ENCODE measurements at regions not wholly inside any gene's neighbourhood (a gene's known extent, or its start where the extent isn't known, plus 50 kb on each side); places are given as distances from the start of the nearest gene placed in this dataset.
"Not testable (repeated sequence)": the region's sequence is repeated elsewhere in the genome, so short reads cannot be mapped to it uniquely, and the experiment has no call there.

- TF ChIP-seq CTCF (IDR thresholded peaks at IDR 0.05; ENCODE audit: control extremely low read depth in 1 of 3, insufficient read depth in 1 of 3, low read depth in 1 of 3, low read length in 3 of 3) (no peak), EZH2 (IDR thresholded peaks at IDR 0.05; ENCODE audit: low read depth, low read length, severe bottlenecking) (no peak), SP1 (IDR thresholded peaks at IDR 0.05; ENCODE audit: low read depth, low read length) (no peak), JUN (IDR thresholded peaks at IDR 0.05; ENCODE audit: low read depth, low read length) (no peak), CHD2 (IDR thresholded peaks at IDR 0.05; ENCODE audit: low read length) (no peak)
Measured at GRCh38 chr18:40283560-40283959, 1671.5 kb upstream of the PIK3C3 start (continued).

GRCh38 chr18:40281356-40281755 is 1673.7 kb upstream of the PIK3C3 start:
- H2BK20ac ChIP-seq (ENCODE audit: low read length); H2BK5ac ChIP-seq (ENCODE audit: low read depth, low read length); H3K56ac ChIP-seq (replicated peaks; ENCODE audit: insufficient read length, low read depth, low read length); DNase-seq (ENCODE audit: low read depth in 1 of 2, low spot score in 2 of 2); H2AFZ ChIP-seq (ENCODE audit: low read length); H3K79me2 ChIP-seq (ENCODE audit: control insufficient read depth in 1 of 2, insufficient read depth in 2 of 2, low read length in 2 of 2); H4K8ac ChIP-seq (ENCODE audit: extremely low read depth, insufficient read depth, low read length); H4K20me1 ChIP-seq (replicated peaks in 1 of 2; ENCODE audit: control insufficient read depth in 1 of 2, insufficient read depth in 2 of 2, low read length in 2 of 2); H2BK120ac ChIP-seq (replicated peaks; ENCODE audit: low read depth, low read length); H3K4me3 ChIP-seq (ENCODE audit: extremely low read depth in 1 of 4, insufficient read depth in 2 of 4, low read depth in 3 of 4, low read length in 4 of 4); H3K23me2 ChIP-seq (ENCODE audit: low read depth, low read length); H4K91ac ChIP-seq (replicated peaks; ENCODE audit: insufficient read length, low read length); H2BK15ac ChIP-seq (ENCODE audit: low read length); H3K36me3 ChIP-seq (ENCODE audit: control insufficient read depth in 2 of 4, insufficient read depth in 4 of 4, low read length in 3 of 4); H3K27me3 ChIP-seq (replicated peaks in 1 of 4; ENCODE audit: control insufficient read depth in 3 of 4, extremely low read depth in 1 of 4, insufficient read depth in 3 of 4, low read length in 3 of 4); H3K4me2 ChIP-seq (ENCODE audit: insufficient read depth in 1 of 2, low read depth in 2 of 2, low read length in 2 of 2); H3K79me1 ChIP-seq (ENCODE audit: low read depth, low read length); H3K23ac ChIP-seq (ENCODE audit: insufficient read length); FAIRE-seq; H3K4me1 ChIP-seq (replicated peaks in 1 of 4; ENCODE audit: control insufficient read depth in 3 of 4, insufficient read depth in 4 of 4, low read length in 3 of 4); H3K27ac ChIP-seq (ENCODE audit: low read depth, low read length); POLR2A ChIA-PET (ENCODE audit: partially characterized antibody); H3K14ac ChIP-seq (ENCODE audit: insufficient read length); H2BK12ac ChIP-seq (ENCODE audit: low read depth, low read length); H4K5ac ChIP-seq (ENCODE audit: insufficient read length, low read depth, low read length); H2AK5ac ChIP-seq (ENCODE audit: low read depth, low read length); H3K18ac ChIP-seq (ENCODE audit: extremely low read depth, low read length); H3K9ac ChIP-seq (replicated peaks in 1 of 4; ENCODE audit: extremely low read depth in 1 of 4, low read depth in 3 of 4, low read length in 3 of 4); H3K4ac ChIP-seq (replicated peaks; ENCODE audit: insufficient read length, low read depth, low read length): not testable (repeated sequence)
- 99% methylated on average over 10 of the region's 17 CpGs; no CpG with 5 or more reads in 1 of the 2 experiments for WGBS, 2 experiments (ENCODE audit: extremely low coverage in 1 of 2, insufficient coverage in 1 of 2, insufficient read length in 1 of 2, insufficient replicate concordance in 2 of 2, low coverage in 1 of 2, low lambda C conversion rate in 2 of 2, missing lambda C conversion rate in 1 of 2)
- CTCF ChIA-PET (ENCODE audit: partially characterized antibody): interaction anchor here (1.4 kb wide), 1 partner anchor 9 kb away, joined by 3 read pairs; no protein-coding TSS in a partner anchor
- peaks cover 0 to 11% of the 10 kb centered on the region in 2 experiments; a peak in 1 of 4 replicates for H3K9me3 ChIP-seq (ENCODE audit: insufficient read depth in 2 of 2, low read depth in 1 of 2, low read length in 1 of 2)

All from H1 (cell line).